H1 (cell line): ENCODE measurements at regions not wholly inside any gene's neighbourhood (a gene's known extent, or its start where the extent isn't known, plus 50 kb on each side); places are given as distances from the start of the nearest gene placed in this dataset.

Source experiments
- CTCF ChIA-PET: fragments of 300-600 bp; sonication (Branson Sonifier 250); formaldehyde crosslinking; loops from one replicate; lab custom pipeline; 2021; ENCODE audit not compliant: partially characterized antibody; lab: Charles Lee
- POLR2A ChIA-PET: fragments of 300-600 bp; sonication (Branson Sonifier 250); formaldehyde crosslinking; loops from one replicate; lab custom pipeline; 2021; ENCODE audit warnings: inconsistent platforms; ENCODE audit not compliant: partially characterized antibody; lab: Charles Lee
- DNase-seq, 2 experiments: peaks; one replicate each; pipeline versions ENCODE4 v3.0.0 to v3.0.0-alpha.2; 2010 to 2022; ENCODE audit warnings: low spot score in 2 of 2, low read depth in 1 of 2, mixed read lengths in 1 of 2
- FAIRE-seq: peaks from 2 replicates; lab custom pipeline; 2011; peaks lifted over from hg19 to GRCh38; lab: Jason Lieb, UNC
- H2AFZ ChIP-seq: 2 replicates; pipeline ENCODE4 v1.8.1; 2012; ENCODE audit warnings: low read length, inconsistent platforms
- H2AK5ac ChIP-seq: 2 replicates; pipeline ENCODE4 v1.6.1; 2013; ENCODE audit warnings: low read depth, low read length
- H2BK120ac ChIP-seq: replicated peaks from 2 replicates; pipeline ENCODE3; 2013; ENCODE audit warnings: low read depth, low read length, inconsistent platforms
- H2BK12ac ChIP-seq: 2 replicates; pipeline ENCODE4 v1.6.1; 2013; ENCODE audit warnings: low read depth, low read length
- H2BK15ac ChIP-seq: 2 replicates; pipeline ENCODE4 v1.6.1; 2013; ENCODE audit warnings: low read length
- H2BK20ac ChIP-seq: 2 replicates; pipeline ENCODE4 v1.6.1; 2013; ENCODE audit warnings: low read length
- H2BK5ac ChIP-seq: 2 replicates; pipeline ENCODE4 v1.6.1; 2013; ENCODE audit warnings: low read depth, low read length
- H3K14ac ChIP-seq: 2 replicates; pipeline ENCODE4 v1.6.1; 2013; ENCODE audit warnings: inconsistent platforms; ENCODE audit not compliant: insufficient read length
- H3K18ac ChIP-seq: 2 replicates; pipeline ENCODE4 v1.6.1; 2013; ENCODE audit warnings: low read length; ENCODE audit errors: extremely low read depth
- H3K23ac ChIP-seq: 2 replicates; pipeline ENCODE4 v1.6.1; 2013; ENCODE audit warnings: inconsistent platforms; ENCODE audit not compliant: insufficient read length
- H3K23me2 ChIP-seq: 2 replicates; pipeline ENCODE4 v1.6.1; 2013; ENCODE audit warnings: low read depth, low read length
- H3K27ac ChIP-seq: 2 replicates; pipeline ENCODE4 v1.6.1; 2011; ENCODE audit warnings: low read depth, low read length, inconsistent platforms
- H3K27me3 ChIP-seq, 4 experiments: replicated peaks in 1 of 4; 1 replicate in 1 of 4; 2 replicates in 3 of 4; pipeline versions ENCODE4 v1.6.1 to v1.8.1; 2011 to 2013; ENCODE audit warnings: low read length in 3 of 4, mild to moderate bottlenecking in 3 of 4, inconsistent platforms in 2 of 4, mixed read lengths in 2 of 4, moderate library complexity in 1 of 4; ENCODE audit not compliant: control insufficient read depth in 3 of 4, insufficient read depth in 3 of 4; ENCODE audit errors: extremely low read depth in 1 of 4
- H3K36me3 ChIP-seq, 4 experiments: 2 replicates each; pipeline versions ENCODE4 v1.6.1 to v1.8.1; 2011 to 2013; ENCODE audit warnings: mild to moderate bottlenecking in 4 of 4, low read length in 3 of 4, moderate library complexity in 2 of 4, control low read depth in 1 of 4, inconsistent platforms in 1 of 4; ENCODE audit not compliant: insufficient read depth in 4 of 4, control insufficient read depth in 2 of 4
- H3K4ac ChIP-seq: replicated peaks from 2 replicates; pipeline ENCODE3; 2013; ENCODE audit warnings: low read length, low read depth, mixed read lengths, inconsistent platforms; ENCODE audit not compliant: insufficient read length
- H3K4me1 ChIP-seq, 4 experiments: replicated peaks in 1 of 4; 1 replicate in 1 of 4; 2 replicates in 3 of 4; pipeline versions ENCODE4 v1.6.1 to v1.8.1; 2011 to 2013; ENCODE audit warnings: low read length in 3 of 4, inconsistent platforms in 2 of 4, mixed read lengths in 1 of 4; ENCODE audit not compliant: insufficient read depth in 4 of 4, control insufficient read depth in 3 of 4
- H3K4me2 ChIP-seq, 2 experiments: 2 replicates each; pipeline versions ENCODE4 v1.6.1 to v1.8.1; 2011 to 2013; ENCODE audit warnings: low read depth in 2 of 2, low read length in 2 of 2, control low read depth in 1 of 2, inconsistent platforms in 1 of 2, mild to moderate bottlenecking in 1 of 2; ENCODE audit not compliant: insufficient read depth in 1 of 2
- H3K4me3 ChIP-seq, 4 experiments: fragments of 200-600, 300-600 bp in 1 of 4; sonication (generic), shearing (Covaris generic), sonication (Bioruptor Twin) in 1 of 4; 2 replicates each; pipeline versions ENCODE4 v1.5.1 to v1.8.1; 2011 to 2016; ENCODE audit warnings: low read length in 4 of 4, low read depth in 3 of 4, control low read depth in 2 of 4, inconsistent platforms in 2 of 4, mild to moderate bottlenecking in 2 of 4, mixed read lengths in 1 of 4, moderate library complexity in 1 of 4; ENCODE audit not compliant: insufficient read depth in 2 of 4; ENCODE audit errors: extremely low read depth in 1 of 4
- H3K56ac ChIP-seq: replicated peaks from 2 replicates; pipeline ENCODE3; 2013; ENCODE audit warnings: low read depth, mild to moderate bottlenecking, mixed read lengths, low read length, inconsistent platforms; ENCODE audit not compliant: insufficient read length
- H3K79me1 ChIP-seq: 2 replicates; pipeline ENCODE4 v1.6.1; 2013; ENCODE audit warnings: low read depth, low read length, control low read depth
- H3K79me2 ChIP-seq, 2 experiments: 2 replicates each; pipeline versions ENCODE4 v1.6.1 to v1.8.1; 2012 to 2013; ENCODE audit warnings: low read length in 2 of 2, mild to moderate bottlenecking in 2 of 2, inconsistent platforms in 1 of 2; ENCODE audit not compliant: insufficient read depth in 2 of 2, control insufficient read depth in 1 of 2
- H3K9ac ChIP-seq, 4 experiments: replicated peaks in 1 of 4; 1 replicate in 1 of 4; 2 replicates in 3 of 4; pipeline versions ENCODE4 v1.6.1 to v1.8.1; 2011 to 2013; ENCODE audit warnings: low read depth in 3 of 4, low read length in 3 of 4, control low read depth in 2 of 4, mild to moderate bottlenecking in 2 of 4, moderate library complexity in 2 of 4, inconsistent platforms in 1 of 4; ENCODE audit errors: extremely low read depth in 1 of 4
- H3K9me3 ChIP-seq, 2 experiments: 2 replicates each; pipeline versions ENCODE4 v1.6.1 to v1.8.1; 2012 to 2013; ENCODE audit warnings: mild to moderate bottlenecking in 2 of 2, moderate library complexity in 2 of 2, control low read depth in 1 of 2, inconsistent platforms in 1 of 2, low read depth in 1 of 2, low read length in 1 of 2, mixed read lengths in 1 of 2; ENCODE audit not compliant: insufficient read depth in 2 of 2
- H4K20me1 ChIP-seq, 2 experiments: replicated peaks in 1 of 2; 2 replicates each; pipeline versions ENCODE3 to v1.8.1; 2011 to 2013; ENCODE audit warnings: inconsistent platforms in 2 of 2, low read length in 2 of 2, mild to moderate bottlenecking in 1 of 2; ENCODE audit not compliant: insufficient read depth in 2 of 2, control insufficient read depth in 1 of 2
- H4K5ac ChIP-seq: 2 replicates; pipeline ENCODE4 v1.6.1; 2013; ENCODE audit warnings: low read length, low read depth, mixed read lengths, inconsistent platforms; ENCODE audit not compliant: insufficient read length
- H4K8ac ChIP-seq: 2 replicates; pipeline ENCODE4 v1.8.0; 2013; ENCODE audit warnings: mild to moderate bottlenecking, moderate library complexity, low read length, inconsistent platforms; ENCODE audit not compliant: insufficient read depth; ENCODE audit errors: extremely low read depth
- H4K91ac ChIP-seq: replicated peaks from 2 replicates; pipeline ENCODE3; 2013; ENCODE audit warnings: low read length, mixed read lengths, inconsistent platforms; ENCODE audit not compliant: insufficient read length
- BACH1 ChIP-seq: IDR thresholded peaks from 2 replicates; pipeline ENCODE4 v1.6.1; 2012; ENCODE audit warnings: low read length, improper control_type of control experiment
- CHD1 ChIP-seq: IDR thresholded peaks from 2 replicates; pipeline ENCODE4 v1.6.1; 2012; ENCODE audit warnings: low read depth, low read length, improper control_type of control experiment
- KDM1A ChIP-seq: fragments of 200-600, 300-600 bp; sonication (generic); IDR thresholded peaks from 2 replicates; pipeline ENCODE4 v1.7.1; 2016; ENCODE audit warnings: mild to moderate bottlenecking, low read length, borderline replicate concordance
- SIN3A ChIP-seq, 2 experiments: IDR thresholded peaks in 1 of 2; conservative IDR thresholded peaks in 1 of 2; 2 replicates each; pipeline ENCODE4 v1.6.1; 2011 to 2012; ENCODE audit warnings: low read length in 2 of 2, improper control_type of control experiment in 1 of 2, low read depth in 1 of 2, mild to moderate bottlenecking in 1 of 2
- SP4 ChIP-seq: IDR thresholded peaks from 2 replicates; pipeline ENCODE4 v1.6.1; 2012; ENCODE audit warnings: low read length, inconsistent platforms
- TEAD4 ChIP-seq: IDR thresholded peaks from 2 replicates; pipeline ENCODE4 v1.6.1; 2012; ENCODE audit warnings: low read depth, low read length, inconsistent platforms, mixed read lengths
- WGBS, 2 experiments: shearing (Covaris generic) in 1 of 2; methylation state at CpG; one replicate each; pipeline versions ENCODE4 v1.1.6 to v1.1.7; 2013 to 2015; ENCODE audit warnings: low lambda C conversion rate in 2 of 2, mixed read lengths in 2 of 2, inconsistent platforms in 1 of 2, low coverage in 1 of 2, missing lambda C conversion rate in 1 of 2; ENCODE audit not compliant: insufficient replicate concordance in 2 of 2, insufficient coverage in 1 of 2, insufficient read length in 1 of 2; ENCODE audit errors: extremely low coverage in 1 of 2, missing lambda C conversion rate in 1 of 2; 5-methylcytosine and 5-hydroxymethylcytosine counted together

- no peaks in the 10 kb centered on the region for H3K79me2 ChIP-seq
- WGBS, 2 experiments, result 85% methylated on average over 7 of the region's 7 CpGs; no CpG with 5 or more reads in 1 of the 2 experiments
- H2AK5ac ChIP-seq, result no peak overlapping the region
- H3K36me3 ChIP-seq, result no peaks in the 10 kb centered on the region
- POLR2A ChIA-PET, result no interaction called here
- no peak overlapping the region for H2BK120ac ChIP-seq
- no peak for FAIRE-seq
- no peak overlapping the region for H3K56ac ChIP-seq
- no peak overlapping the region for H4K5ac ChIP-seq
- no peak overlapping the region for H3K14ac ChIP-seq
- H2BK20ac ChIP-seq, result no peak overlapping the region
- no peaks in the 10 kb centered on the region for H3K9me3 ChIP-seq
- CTCF ChIA-PET, result interaction anchor here (1.2 to 2.6 kb wide), 2 partner anchors 46 to 47 kb away, joined by 4 to 9 read pairs; no protein-coding TSS in a partner anchor
- H2BK15ac ChIP-seq, result no peak overlapping the region
- H4K8ac ChIP-seq, result no peak overlapping the region
- H3K4me1 ChIP-seq, result peaks cover 0 to 6% (median 3%) of the 10 kb centered on the region in 4 experiments; a peak in 2 of 7 replicates
- H3K23me2 ChIP-seq, result no peaks in the 10 kb centered on the region
- no peak overlapping the region for H3K4ac ChIP-seq
- no peak overlapping the region for H3K27ac ChIP-seq
- H3K79me1 ChIP-seq, result no peaks in the 10 kb centered on the region
- no peak overlapping the region for H3K9ac ChIP-seq
- no peaks in the 10 kb centered on the region for H4K20me1 ChIP-seq
- no peak overlapping the region for H2AFZ ChIP-seq
- H2BK5ac ChIP-seq, result no peak overlapping the region
- H3K23ac ChIP-seq, result no peak overlapping the region
- no peaks in the 10 kb centered on the region for H3K27me3 ChIP-seq
- H4K91ac ChIP-seq, result no peak overlapping the region
- H3K4me2 ChIP-seq, result no peak overlapping the region
- TF ChIP-seq KDM1A (no peak), TEAD4 (no peak), SIN3A (conservative IDR thresholded peaks at IDR 0.05 in 1 of 2, IDR thresholded peaks at IDR 0.05 in 1 of 2; ENCODE audit: low read depth in 1 of 2, low read length in 2 of 2) (no peak), BACH1 (no peak), CHD1 (no peak), SP4 (no peak)
- TF ChIP-seq, all 59 proteins: peak for 0
- no peak overlapping the region for H3K4me3 ChIP-seq
- H3K18ac ChIP-seq, result no peak overlapping the region
- no peak overlapping the region for H2BK12ac ChIP-seq
- no peak for DNase-seq
These were observed 95.5 kb upstream of the SMNDC1 start for GRCh38 chr10:110399965-110400933.
